ENCODE measurements at regions not wholly inside any gene's neighbourhood (a gene's known extent, or its start where the extent isn't known, plus 50 kb on each side); places are given as distances from the start of the nearest gene placed in this dataset.

DNA sequence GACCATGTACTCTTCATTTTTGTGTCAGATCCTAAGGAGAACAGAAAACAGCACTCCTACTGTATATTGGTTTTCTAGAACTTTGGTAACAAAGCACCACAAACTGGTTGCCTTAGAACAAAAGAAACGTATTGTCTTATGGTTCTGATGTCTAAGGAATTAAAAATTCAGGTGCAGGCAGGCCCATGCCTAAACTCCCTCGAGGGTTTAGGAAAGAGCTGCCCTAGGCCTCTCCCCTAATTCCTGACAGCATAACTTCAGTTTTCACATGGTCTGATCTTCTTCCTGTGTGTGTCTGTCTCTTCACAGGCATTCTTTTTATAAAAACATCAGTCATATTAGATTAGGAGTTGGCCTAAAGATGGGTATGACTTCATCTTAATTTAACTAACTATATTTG lies 1093.6 kb downstream of the TECRL start:
- Mint-ChIP-seq H3K27ac (no peak overlapping the region), H3K27me3 (no peaks in the 10 kb centered on the region), H3K4me3 (no peak overlapping the region), H3K4me1 (ENCODE audit: unreplicated experiment) (no peaks in the 10 kb centered on the region), H3K9me3 (no peaks in the 10 kb centered on the region), H3K36me3 (no peaks in the 10 kb centered on the region)
- DNase-seq (ENCODE audit: extremely low spot score, unreplicated experiment): no peak
- TF ChIP-seq, protein P1, sequence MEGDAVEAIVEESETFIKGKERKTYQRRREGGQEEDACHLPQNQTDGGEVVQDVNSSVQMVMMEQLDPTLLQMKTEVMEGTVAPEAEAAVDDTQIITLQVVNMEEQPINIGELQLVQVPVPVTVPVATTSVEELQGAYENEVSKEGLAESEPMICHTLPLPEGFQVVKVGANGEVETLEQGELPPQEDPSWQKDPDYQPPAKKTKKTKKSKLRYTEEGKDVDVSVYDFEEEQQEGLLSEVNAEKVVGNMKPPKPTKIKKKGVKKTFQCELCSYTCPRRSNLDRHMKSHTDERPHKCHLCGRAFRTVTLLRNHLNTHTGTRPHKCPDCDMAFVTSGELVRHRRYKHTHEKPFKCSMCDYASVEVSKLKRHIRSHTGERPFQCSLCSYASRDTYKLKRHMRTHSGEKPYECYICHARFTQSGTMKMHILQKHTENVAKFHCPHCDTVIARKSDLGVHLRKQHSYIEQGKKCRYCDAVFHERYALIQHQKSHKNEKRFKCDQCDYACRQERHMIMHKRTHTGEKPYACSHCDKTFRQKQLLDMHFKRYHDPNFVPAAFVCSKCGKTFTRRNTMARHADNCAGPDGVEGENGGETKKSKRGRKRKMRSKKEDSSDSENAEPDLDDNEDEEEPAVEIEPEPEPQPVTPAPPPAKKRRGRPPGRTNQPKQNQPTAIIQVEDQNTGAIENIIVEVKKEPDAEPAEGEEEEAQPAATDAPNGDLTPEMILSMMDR (conservative IDR thresholded peaks at IDR 0.05): no peak

DNA sequence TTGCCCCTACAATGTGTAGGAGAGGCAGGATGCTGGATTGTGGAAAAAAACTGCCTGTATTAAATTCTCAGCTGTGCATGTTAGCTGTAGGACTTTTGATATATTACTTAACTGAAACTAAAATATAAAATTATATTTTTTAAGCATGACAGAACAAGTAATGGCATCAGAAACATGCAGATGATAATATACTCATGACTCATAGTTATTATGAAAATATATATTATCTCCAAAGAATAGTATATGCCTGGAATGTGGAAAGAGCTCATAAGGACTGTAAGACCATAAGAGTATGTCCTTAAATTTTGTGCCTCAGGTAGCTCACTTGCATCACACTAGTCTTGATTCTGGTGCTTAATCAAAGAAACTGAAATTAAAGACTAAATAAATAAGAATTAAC lies 1100.6 kb downstream of the TECRL start:
- Mint-ChIP-seq H3K4me3 (no peak overlapping the region), H3K27me3 (no peaks in the 10 kb centered on the region), H3K27ac (no peak overlapping the region), H3K36me3 (no peaks in the 10 kb centered on the region), H3K4me1 (ENCODE audit: unreplicated experiment) (no peaks in the 10 kb centered on the region), H3K9me3 (no peaks in the 10 kb centered on the region)
- TF ChIP-seq, protein P1 (conservative IDR thresholded peaks at IDR 0.05): no peak
- DNase-seq (ENCODE audit: extremely low spot score, unreplicated experiment): no peak

DNA sequence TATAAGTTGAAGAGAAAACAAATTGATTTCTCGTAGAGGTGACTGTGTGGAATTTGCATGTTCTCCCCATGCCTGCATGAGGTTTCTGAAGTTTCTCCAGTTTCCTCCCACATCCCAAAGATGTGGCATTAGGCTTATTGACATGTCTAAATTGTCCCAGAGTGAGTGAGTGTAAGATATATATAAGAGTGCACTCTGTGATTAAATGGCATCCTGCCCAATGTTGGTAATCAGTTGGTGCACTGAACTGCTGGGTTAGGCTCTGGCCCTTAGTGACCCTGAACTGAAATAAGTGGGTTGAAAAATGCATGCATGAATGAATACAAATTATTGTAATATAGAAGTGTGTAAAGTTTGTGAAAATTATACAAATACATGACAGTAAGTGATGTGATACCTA lies 1106.5 kb downstream of the TECRL start:
- no peak overlapping the region for H3K4me3 Mint-ChIP-seq
- no peaks in the 10 kb centered on the region for H3K4me1 Mint-ChIP-seq (ENCODE audit: unreplicated experiment)
- no peaks in the 10 kb centered on the region for H3K36me3 Mint-ChIP-seq
- TF ChIP-seq, protein P1 (conservative IDR thresholded peaks at IDR 0.05): no peak
- no peaks in the 10 kb centered on the region for H3K9me3 Mint-ChIP-seq
- H3K27me3 Mint-ChIP-seq: no peaks in the 10 kb centered on the region
- H3K27ac Mint-ChIP-seq: no peak overlapping the region
- no peak for DNase-seq (ENCODE audit: extremely low spot score, unreplicated experiment)

DNA sequence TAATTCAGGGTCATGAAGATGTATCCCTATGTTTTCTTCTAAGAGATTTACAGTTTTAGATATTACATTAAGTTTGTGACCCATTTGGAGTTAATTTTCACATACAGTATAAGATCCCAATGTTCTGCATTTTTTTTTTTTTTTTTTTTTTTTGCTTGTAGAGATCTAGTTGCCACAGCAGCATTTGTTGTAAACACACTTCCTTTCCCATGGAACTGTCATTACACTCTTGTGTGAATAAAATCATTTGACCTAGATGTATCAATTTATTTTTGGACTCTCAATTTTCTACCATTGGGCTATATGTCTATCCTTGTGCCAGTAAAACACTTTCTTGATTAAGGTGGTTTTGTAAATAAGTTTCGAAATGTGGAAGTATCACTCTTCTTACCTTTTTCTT lies 1107.2 kb downstream of the TECRL start:
- Mint-ChIP-seq H3K36me3 (no peaks in the 10 kb centered on the region), H3K27ac (no peak overlapping the region), H3K27me3 (no peaks in the 10 kb centered on the region), H3K9me3 (no peaks in the 10 kb centered on the region), H3K4me1 (ENCODE audit: unreplicated experiment) (no peaks in the 10 kb centered on the region), H3K4me3 (no peak overlapping the region)
- DNase-seq (ENCODE audit: extremely low spot score, unreplicated experiment): no peak
- TF ChIP-seq, protein P1 (conservative IDR thresholded peaks at IDR 0.05): no peak

DNA sequence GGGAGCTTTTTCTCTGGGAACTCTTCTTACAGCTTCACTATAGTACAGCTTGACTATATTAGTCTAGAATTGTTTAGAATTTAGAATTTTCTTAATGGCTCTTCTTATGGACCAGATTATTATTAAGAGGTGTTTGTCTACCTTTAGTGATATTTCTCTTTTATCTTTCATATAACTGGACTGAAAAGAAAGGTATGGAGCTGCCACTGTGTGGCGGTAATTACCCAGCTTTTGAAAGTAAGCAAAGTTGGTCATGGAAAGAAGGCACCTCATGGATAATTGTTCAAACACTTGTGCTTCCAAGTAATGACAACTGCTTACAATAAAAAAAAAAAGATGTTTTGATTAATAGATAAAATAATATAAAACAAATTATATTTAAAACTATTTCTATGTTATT lies 1112.5 kb downstream of the TECRL start:
- Mint-ChIP-seq H3K9me3 (no peaks in the 10 kb centered on the region), H3K27me3 (no peaks in the 10 kb centered on the region), H3K27ac (no peak overlapping the region), H3K4me3 (no peak overlapping the region), H3K4me1 (ENCODE audit: unreplicated experiment) (no peaks in the 10 kb centered on the region), H3K36me3 (no peaks in the 10 kb centered on the region)
- no peak for DNase-seq (ENCODE audit: extremely low spot score, unreplicated experiment)
- TF ChIP-seq, protein P1 (conservative IDR thresholded peaks at IDR 0.05): peak; percentile 61

DNA sequence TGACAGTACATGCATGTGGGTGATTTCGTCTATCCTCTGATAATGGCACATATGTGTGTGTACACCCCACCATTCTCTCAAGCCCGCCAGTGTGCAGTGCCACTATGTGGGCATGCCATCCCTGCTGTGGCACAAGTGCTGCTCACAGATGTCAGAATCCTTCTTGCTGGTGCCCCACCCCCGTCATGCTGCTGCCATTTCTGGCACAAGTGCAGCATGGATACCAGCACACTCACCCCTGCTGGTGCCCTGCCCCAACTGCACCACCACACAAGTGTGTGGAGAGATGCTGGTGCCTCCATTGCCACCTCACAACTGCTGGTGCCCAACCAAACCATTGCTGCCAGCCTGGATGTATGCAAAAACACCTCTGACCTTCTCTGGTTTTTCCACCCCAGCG lies 1133.8 kb downstream of the TECRL start:
- DNase-seq (ENCODE audit: extremely low spot score, unreplicated experiment): no peak
- TF ChIP-seq, protein P1 (conservative IDR thresholded peaks at IDR 0.05): no peak
- Mint-ChIP-seq H3K27me3 (no peaks in the 10 kb centered on the region), H3K4me1 (ENCODE audit: unreplicated experiment) (no peaks in the 10 kb centered on the region), H3K9me3 (no peaks in the 10 kb centered on the region), H3K4me3 (no peak overlapping the region), H3K27ac (no peak overlapping the region), H3K36me3 (no peaks in the 10 kb centered on the region)
